IMR-90 (cell line): ENCODE measurements at regions not wholly inside any gene's neighbourhood (a gene's known extent, or its start where the extent isn't known, plus 50 kb on each side); places are given as distances from the start of the nearest gene placed in this dataset.

Experiments
- ATAC-seq: fragments of 200-7000 bp; cut with Tn5 transposase; 2 replicates; pipeline ENCODE4 v1.9.1; 2020; ENCODE audit warnings: low read depth, mild to moderate bottlenecking, moderate library complexity
- BruUV-seq: library from RNA; stranded (reverse); fragments of 400-500 nt; replicated peaks from 2 replicates; lab custom pipeline; 2021; lab: Mats Ljungman, UMichigan
- CTCF ChIA-PET: fragments of 300-600 bp; formaldehyde crosslinking; extraction: SDS; loops from one replicate; lab custom pipeline; 2021; ENCODE audit warnings: antibody characterized with exemption; lab: Yijun Ruan, JAX
- POLR2A ChIA-PET: fragments of 300-600 bp; sonication (Branson Sonifier 250); formaldehyde crosslinking; loops from one replicate; lab custom pipeline; 2022; ENCODE audit warnings: antibody characterized with exemption; ENCODE audit not compliant: unreplicated experiment; lab: Charles Lee
- DNase-seq: peaks from one replicate; pipeline ENCODE4 v3.0.0; 2013
- H2AFZ ChIP-seq: replicated peaks from 2 replicates; pipeline ENCODE3; 2013; ENCODE audit warnings: low read length, mild to moderate bottlenecking; ENCODE audit not compliant: poor library complexity
- H2AK5ac ChIP-seq: 2 replicates; pipeline ENCODE4 v1.6.1; 2013; ENCODE audit warnings: low read depth, low read length, inconsistent platforms
- H2AK9ac ChIP-seq: replicated peaks from 2 replicates; pipeline ENCODE3; 2013; ENCODE audit warnings: mild to moderate bottlenecking, low read depth, low read length, moderate library complexity; ENCODE audit not compliant: poor library complexity
- H2BK120ac ChIP-seq: 2 replicates; pipeline ENCODE4 v1.6.1; 2013; ENCODE audit warnings: low read depth, low read length, inconsistent platforms
- H2BK15ac ChIP-seq: 3 replicates; pipeline ENCODE4 v1.6.1; 2013; ENCODE audit warnings: low read depth, low read length, inconsistent platforms
- H2BK20ac ChIP-seq: 2 replicates; pipeline ENCODE4 v1.6.1; 2013; ENCODE audit warnings: low read depth, mild to moderate bottlenecking, inconsistent platforms, low read length, moderate library complexity
- H2BK5ac ChIP-seq: 2 replicates; pipeline ENCODE4 v1.6.1; 2013; ENCODE audit warnings: mild to moderate bottlenecking, low read depth, low read length, inconsistent platforms; ENCODE audit not compliant: poor library complexity, severe bottlenecking
- H3K14ac ChIP-seq: replicated peaks from 2 replicates; pipeline ENCODE4 v1.6.1; 2013; ENCODE audit warnings: low read depth, low read length, inconsistent platforms
- H3K18ac ChIP-seq: 2 replicates; pipeline ENCODE4 v1.6.1; 2013; ENCODE audit warnings: low read depth, low read length, control low read depth
- H3K23ac ChIP-seq: 2 replicates; pipeline ENCODE4 v1.6.1; 2013; ENCODE audit warnings: low read depth, low read length, inconsistent platforms
- H3K27ac ChIP-seq: 2 replicates; pipeline ENCODE4 v1.5.1; 2013; ENCODE audit warnings: mild to moderate bottlenecking, control low read depth, low read length; ENCODE audit not compliant: insufficient read depth
- H3K27me3 ChIP-seq: 2 replicates; pipeline ENCODE4 v1.6.1; 2013; ENCODE audit warnings: low read length; ENCODE audit not compliant: control insufficient read depth, insufficient read depth
- H3K36me3 ChIP-seq: 2 replicates; pipeline ENCODE4 v1.6.1; 2013; ENCODE audit warnings: low read length, mixed read lengths; ENCODE audit not compliant: control insufficient read depth, insufficient read depth
- H3K4ac ChIP-seq: 2 replicates; pipeline ENCODE4 v1.6.1; 2013; ENCODE audit warnings: low read depth, low read length, inconsistent platforms
- H3K4me1 ChIP-seq: 2 replicates; pipeline ENCODE4 v1.6.1; 2013; ENCODE audit warnings: low read length, mixed read lengths; ENCODE audit not compliant: control insufficient read depth, insufficient read depth
- H3K4me2 ChIP-seq: 2 replicates; pipeline ENCODE4 v1.6.1; 2013; ENCODE audit warnings: low read depth, mild to moderate bottlenecking, control low read depth, low read length, moderate library complexity
- H3K4me3 ChIP-seq: 2 replicates; pipeline ENCODE4 v1.5.1; 2013; ENCODE audit warnings: low read depth, mild to moderate bottlenecking, control low read depth, low read length, moderate library complexity; ENCODE audit not compliant: insufficient read depth
- H3K56ac ChIP-seq: 2 replicates; pipeline ENCODE4 v1.6.1; 2013; ENCODE audit warnings: low read length, inconsistent platforms; ENCODE audit not compliant: insufficient read depth; ENCODE audit errors: extremely low read depth
- H3K79me1 ChIP-seq, 2 experiments: 2 replicates each; pipeline ENCODE4 v1.6.1; 2013; ENCODE audit warnings: low read length in 2 of 2, inconsistent platforms in 1 of 2, low read depth in 1 of 2
- H3K9ac ChIP-seq: 2 replicates; pipeline ENCODE4 v1.6.1; 2013; ENCODE audit warnings: low read depth, low read length, control low read depth
- H3K9me1 ChIP-seq: 2 replicates; pipeline ENCODE4 v1.6.1; 2013; ENCODE audit warnings: low read length, inconsistent platforms; ENCODE audit not compliant: insufficient read depth
- H3K9me3 ChIP-seq: 2 replicates; pipeline ENCODE4 v1.6.1; 2013; ENCODE audit warnings: low read length; ENCODE audit not compliant: control insufficient read depth, insufficient read depth
- H4K20me1 ChIP-seq: 2 replicates; pipeline ENCODE4 v1.6.1; 2013; ENCODE audit warnings: low read length, inconsistent platforms; ENCODE audit not compliant: insufficient read depth
- H4K5ac ChIP-seq: 2 replicates; pipeline ENCODE4 v1.6.1; 2013; ENCODE audit warnings: mild to moderate bottlenecking, low read depth, low read length, control low read depth
- H4K8ac ChIP-seq, 2 experiments: 2 replicates each; pipeline ENCODE4 v1.6.1; 2013; ENCODE audit warnings: low read depth in 2 of 2, low read length in 2 of 2, control low read depth in 1 of 2, inconsistent platforms in 1 of 2
- H4K91ac ChIP-seq: 2 replicates; pipeline ENCODE4 v1.6.1; 2013; ENCODE audit warnings: low read depth, low read length, inconsistent platforms; ENCODE audit not compliant: insufficient read depth
- CEBPB ChIP-seq: IDR thresholded peaks from 2 replicates; pipeline ENCODE4 v1.6.1; 2012; ENCODE audit warnings: low read depth, low read length, improper control_type of control experiment
- CHD1 ChIP-seq: IDR thresholded peaks from 2 replicates; pipeline ENCODE4 v1.6.1; 2012; ENCODE audit warnings: low read depth, low read length, improper control_type of control experiment
- FOS ChIP-seq: fragments of 150-350 bp; IDR thresholded peaks from 2 replicates; pipeline ENCODE4 v1.6.1; 2016; ENCODE audit warnings: low read depth, low read length
- MAFK ChIP-seq: IDR thresholded peaks from 2 replicates; pipeline ENCODE4 v1.6.1; 2012; ENCODE audit warnings: low read depth, low read length, improper control_type of control experiment
- MAZ ChIP-seq: IDR thresholded peaks from 2 replicates; pipeline ENCODE4 v1.6.1; 2012; ENCODE audit warnings: low read depth, mild to moderate bottlenecking, low read length, improper control_type of control experiment, moderate library complexity, borderline replicate concordance
- MXI1 ChIP-seq: IDR thresholded peaks from 2 replicates; pipeline ENCODE4 v1.6.1; 2012; ENCODE audit warnings: low read depth, mild to moderate bottlenecking, low read length, moderate library complexity, borderline replicate concordance
- NFE2L2 ChIP-seq: fragments of 150-350 bp; IDR thresholded peaks from 2 replicates; pipeline ENCODE4 v1.6.1; 2016; ENCODE audit warnings: low read depth, mild to moderate bottlenecking, low read length
- POLR2A ChIP-seq: IDR thresholded peaks from 2 replicates; pipeline ENCODE4 v1.6.1; 2012; ENCODE audit warnings: mild to moderate bottlenecking, low read depth, low read length
- RAD21 ChIP-seq: IDR thresholded peaks from 2 replicates; pipeline ENCODE4 v1.6.1; 2012; ENCODE audit warnings: low read length, improper control_type of control experiment
- RCOR1 ChIP-seq: IDR thresholded peaks from 2 replicates; pipeline ENCODE4 v1.6.1; 2012; ENCODE audit warnings: mild to moderate bottlenecking, low read length, improper control_type of control experiment; ENCODE audit not compliant: insufficient replicate concordance
- RFX5 ChIP-seq: IDR thresholded peaks from 2 replicates; pipeline ENCODE4 v1.8.0; 2012; ENCODE audit warnings: low read depth, mild to moderate bottlenecking, low read length, moderate library complexity
- SMC3 ChIP-seq: fragments of 150-350 bp; IDR thresholded peaks from 2 replicates; pipeline ENCODE4 v1.6.1; 2016; ENCODE audit warnings: low read depth, mild to moderate bottlenecking, antibody characterized with exemption, low read length, moderate library complexity
- WGBS, 2 experiments: methylation state at CpG; one replicate each; pipeline versions ENCODE4 v1.1.5 to v1.1.7; 2013; ENCODE audit warnings: missing lambda C conversion rate in 2 of 2; ENCODE audit not compliant: insufficient read length in 1 of 2; ENCODE audit errors: extremely low coverage in 2 of 2; 5-methylcytosine and 5-hydroxymethylcytosine counted together
- dilution Hi-C: fragments of 300-500 bp; cut with HindIII; formaldehyde crosslinking; loops from one replicate; pipeline ENCODE4 v1.14.3; 2018; ENCODE audit warnings: low sequenced_read_pairs; ENCODE audit not compliant: unreplicated experiment
- in situ Hi-C: fragments of 300-500 bp; cut with MboI; formaldehyde crosslinking; loops from 3 replicates; pipeline ENCODE4 v1.14.3; 2019; ENCODE audit warnings: low sequenced_read_pairs, inconsistent platforms, mixed read lengths
- intact Hi-C: fragments of 100-400 bp; cut with micrococcal nuclease; formaldehyde crosslinking; loops from 2 replicates; pipeline ENCODE4 v1.10.0; 2022
- TF ChIP-seq, protein P1 (sequence below): fragments of 150-350 bp; IDR thresholded peaks from 2 replicates; pipeline ENCODE4 v1.6.1; 2016; ENCODE audit warnings: low read depth, mild to moderate bottlenecking, low read length, moderate library complexity, borderline replicate concordance
- TF ChIP-seq, protein P2 (sequence below): conservative IDR thresholded peaks from 2 replicates; pipeline ENCODE4 v1.5.1; 2012; ENCODE audit warnings: mild to moderate bottlenecking, low read depth, low read length, improper control_type of control experiment

DNA sequence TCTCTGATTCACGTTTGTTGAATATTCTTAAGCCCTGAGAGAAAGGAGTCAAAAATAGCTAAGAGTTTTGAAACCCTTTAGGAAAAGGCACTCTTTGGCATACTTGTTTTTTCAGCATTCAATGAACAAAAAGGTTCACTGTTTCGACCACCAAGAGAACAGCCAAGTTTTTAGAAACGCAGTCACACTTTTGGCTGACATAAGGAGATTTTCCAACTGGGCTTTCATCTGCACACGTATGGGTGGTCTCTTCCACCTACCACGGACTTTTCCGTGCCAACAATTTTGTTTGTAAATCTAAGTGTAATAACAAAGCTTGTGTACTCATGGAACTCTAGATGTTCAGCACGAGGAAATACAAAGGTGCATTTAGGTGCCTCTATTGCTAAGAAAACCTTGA is 270.3 kb downstream of the WDR11 start:
- ChIA-PET POLR2A (no interaction called here), CTCF (no interaction called here)
- H3K4ac ChIP-seq, result no peak overlapping the region
- no peak overlapping the region for H2BK120ac ChIP-seq
- H2AFZ ChIP-seq, result no peak overlapping the region
- no peak overlapping the region for H2BK5ac ChIP-seq
- H3K4me2 ChIP-seq, result no peak overlapping the region
- WGBS, 2 experiments, result 17% methylated on average over 1 of the region's 7 CpGs; no CpG with 5 or more reads in 1 of the 2 experiments
- DNase-seq (no peak), ATAC-seq (no peak)
- H4K20me1 ChIP-seq, result no peaks in the 10 kb centered on the region
- no peak overlapping the region for H2BK15ac ChIP-seq
- intact Hi-C loops (no loop called here), in situ Hi-C loops (no loop called here), dilution Hi-C loops (no loop called here)
- no peaks in the 10 kb centered on the region for H3K36me3 ChIP-seq
- no peak overlapping the region for H3K18ac ChIP-seq
- H3K27ac ChIP-seq, result no peak overlapping the region
- H3K4me1 ChIP-seq, result no peaks in the 10 kb centered on the region
- H2BK20ac ChIP-seq, result no peak overlapping the region
- no peak overlapping the region for H2AK5ac ChIP-seq
- peaks cover 18% of the 10 kb centered on the region for H3K9me3 ChIP-seq
- TF ChIP-seq MXI1, result no peak
- TF ChIP-seq, protein P1, sequence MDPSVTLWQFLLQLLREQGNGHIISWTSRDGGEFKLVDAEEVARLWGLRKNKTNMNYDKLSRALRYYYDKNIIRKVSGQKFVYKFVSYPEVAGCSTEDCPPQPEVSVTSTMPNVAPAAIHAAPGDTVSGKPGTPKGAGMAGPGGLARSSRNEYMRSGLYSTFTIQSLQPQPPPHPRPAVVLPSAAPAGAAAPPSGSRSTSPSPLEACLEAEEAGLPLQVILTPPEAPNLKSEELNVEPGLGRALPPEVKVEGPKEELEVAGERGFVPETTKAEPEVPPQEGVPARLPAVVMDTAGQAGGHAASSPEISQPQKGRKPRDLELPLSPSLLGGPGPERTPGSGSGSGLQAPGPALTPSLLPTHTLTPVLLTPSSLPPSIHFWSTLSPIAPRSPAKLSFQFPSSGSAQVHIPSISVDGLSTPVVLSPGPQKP, result no peak
- TF ChIP-seq SMC3, result no peak
- no peak for TF ChIP-seq POLR2A
- TF ChIP-seq FOS, result no peak
- TF ChIP-seq RCOR1, result no peak
- no peak for TF ChIP-seq CHD1
- TF ChIP-seq, protein P2, sequence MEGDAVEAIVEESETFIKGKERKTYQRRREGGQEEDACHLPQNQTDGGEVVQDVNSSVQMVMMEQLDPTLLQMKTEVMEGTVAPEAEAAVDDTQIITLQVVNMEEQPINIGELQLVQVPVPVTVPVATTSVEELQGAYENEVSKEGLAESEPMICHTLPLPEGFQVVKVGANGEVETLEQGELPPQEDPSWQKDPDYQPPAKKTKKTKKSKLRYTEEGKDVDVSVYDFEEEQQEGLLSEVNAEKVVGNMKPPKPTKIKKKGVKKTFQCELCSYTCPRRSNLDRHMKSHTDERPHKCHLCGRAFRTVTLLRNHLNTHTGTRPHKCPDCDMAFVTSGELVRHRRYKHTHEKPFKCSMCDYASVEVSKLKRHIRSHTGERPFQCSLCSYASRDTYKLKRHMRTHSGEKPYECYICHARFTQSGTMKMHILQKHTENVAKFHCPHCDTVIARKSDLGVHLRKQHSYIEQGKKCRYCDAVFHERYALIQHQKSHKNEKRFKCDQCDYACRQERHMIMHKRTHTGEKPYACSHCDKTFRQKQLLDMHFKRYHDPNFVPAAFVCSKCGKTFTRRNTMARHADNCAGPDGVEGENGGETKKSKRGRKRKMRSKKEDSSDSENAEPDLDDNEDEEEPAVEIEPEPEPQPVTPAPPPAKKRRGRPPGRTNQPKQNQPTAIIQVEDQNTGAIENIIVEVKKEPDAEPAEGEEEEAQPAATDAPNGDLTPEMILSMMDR, result no peak
- no peak for TF ChIP-seq RFX5
- no peak for TF ChIP-seq NFE2L2
- TF ChIP-seq MAZ, result no peak
- no peak for TF ChIP-seq CEBPB
- no peak for TF ChIP-seq MAFK
- no peak for TF ChIP-seq RAD21
- no peak overlapping the region for H4K91ac ChIP-seq
- H3K14ac ChIP-seq, result no peak overlapping the region
- no TSS peak for BruUV-seq
- no peaks in the 10 kb centered on the region for H3K9me1 ChIP-seq
- no peak overlapping the region for H3K23ac ChIP-seq
- no peaks in the 10 kb centered on the region for H3K79me1 ChIP-seq
- no peak overlapping the region for H4K5ac ChIP-seq
- no peak overlapping the region for H3K4me3 ChIP-seq
- no peak overlapping the region for H3K56ac ChIP-seq
- H4K8ac ChIP-seq, result no peak overlapping the region
- no peak overlapping the region for H2AK9ac ChIP-seq
- H3K9ac ChIP-seq, result no peak overlapping the region
- no peaks in the 10 kb centered on the region for H3K27me3 ChIP-seq
